ENCODE measurements at regions not wholly inside any gene's neighbourhood (a gene's known extent, or its start where the extent isn't known, plus 50 kb on each side); places are given as distances from the start of the nearest gene placed in this dataset.
"Not testable (repeated sequence)": the region's sequence is repeated elsewhere in the genome, so short reads cannot be mapped to it uniquely, and the experiment has no call there.

DNA sequence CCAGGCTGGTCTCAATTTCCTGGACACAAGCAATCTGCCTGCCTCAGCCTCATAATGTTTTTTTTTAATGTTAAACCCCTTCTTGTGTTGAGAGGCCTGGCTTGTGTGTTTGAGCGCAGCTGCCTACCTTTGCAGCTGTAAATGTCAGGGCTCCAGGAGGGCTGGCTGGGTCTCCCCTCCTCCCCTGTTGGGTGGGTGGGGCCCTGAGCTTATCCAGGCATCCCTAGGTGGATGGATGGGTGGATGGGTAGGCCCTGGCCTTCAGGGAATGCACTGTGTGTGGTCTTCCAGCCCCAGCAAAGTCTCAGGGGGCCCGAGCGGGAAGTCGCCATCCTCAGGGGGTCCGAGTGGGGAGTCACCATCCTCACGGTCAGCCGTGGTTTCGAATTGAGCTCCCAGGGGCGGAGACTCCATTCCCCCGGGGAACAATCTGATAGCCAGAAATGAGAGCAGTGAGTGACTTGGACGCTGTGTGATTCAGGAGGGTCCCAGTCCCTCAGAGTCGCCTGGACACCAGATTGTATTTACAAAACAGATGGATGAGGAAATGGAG lies 279.4 kb upstream of the PLGLB2 start:
- not testable (repeated sequence) for DNase-seq

DNA sequence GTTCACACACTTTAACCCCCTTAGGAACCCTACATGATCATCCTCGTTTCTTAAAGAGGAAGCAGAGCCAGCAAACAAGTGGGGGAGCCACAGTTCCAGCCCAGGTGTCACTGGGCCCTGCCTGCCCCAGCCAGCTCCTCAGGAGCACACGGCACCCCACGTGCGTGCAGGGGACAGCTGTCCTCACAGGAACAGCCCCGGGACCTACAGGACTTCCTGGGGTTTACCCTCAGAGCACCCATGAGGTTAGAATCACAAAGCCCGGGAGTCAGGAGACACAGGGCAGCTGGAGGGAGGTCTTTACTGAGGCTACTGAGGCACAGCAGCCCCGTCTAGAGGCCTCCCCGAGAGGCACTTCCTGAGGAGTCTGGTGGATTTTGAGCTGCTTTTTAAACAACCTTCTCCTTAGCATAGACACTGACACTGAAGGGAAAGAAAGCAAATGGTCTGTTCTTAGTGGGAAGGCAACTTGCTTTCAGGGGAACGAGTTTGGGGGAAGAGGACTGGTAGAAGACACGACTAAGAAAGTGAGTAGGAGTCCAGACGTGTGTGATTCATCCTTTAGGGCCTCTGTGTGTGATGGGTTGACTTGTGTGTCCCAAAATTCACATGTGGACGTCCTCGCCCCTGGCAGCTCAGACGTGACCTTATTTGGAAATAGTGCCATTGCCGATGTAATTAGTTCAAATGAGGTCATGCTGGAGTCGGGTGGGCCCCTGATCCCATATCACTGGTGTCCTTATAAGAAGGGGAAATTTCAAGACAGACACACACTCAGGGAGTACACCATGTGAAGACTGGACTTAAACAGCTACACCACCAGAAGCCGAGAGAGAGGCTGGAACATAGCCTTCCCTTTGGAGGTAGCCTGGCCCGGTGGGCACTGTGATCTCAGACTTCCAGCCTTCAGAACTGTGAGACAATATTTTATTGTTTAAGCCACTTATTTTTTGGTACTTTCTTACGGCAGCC lies 278.4 kb upstream of the PLGLB2 start:
- DNase-seq = not testable (repeated sequence)

DNA sequence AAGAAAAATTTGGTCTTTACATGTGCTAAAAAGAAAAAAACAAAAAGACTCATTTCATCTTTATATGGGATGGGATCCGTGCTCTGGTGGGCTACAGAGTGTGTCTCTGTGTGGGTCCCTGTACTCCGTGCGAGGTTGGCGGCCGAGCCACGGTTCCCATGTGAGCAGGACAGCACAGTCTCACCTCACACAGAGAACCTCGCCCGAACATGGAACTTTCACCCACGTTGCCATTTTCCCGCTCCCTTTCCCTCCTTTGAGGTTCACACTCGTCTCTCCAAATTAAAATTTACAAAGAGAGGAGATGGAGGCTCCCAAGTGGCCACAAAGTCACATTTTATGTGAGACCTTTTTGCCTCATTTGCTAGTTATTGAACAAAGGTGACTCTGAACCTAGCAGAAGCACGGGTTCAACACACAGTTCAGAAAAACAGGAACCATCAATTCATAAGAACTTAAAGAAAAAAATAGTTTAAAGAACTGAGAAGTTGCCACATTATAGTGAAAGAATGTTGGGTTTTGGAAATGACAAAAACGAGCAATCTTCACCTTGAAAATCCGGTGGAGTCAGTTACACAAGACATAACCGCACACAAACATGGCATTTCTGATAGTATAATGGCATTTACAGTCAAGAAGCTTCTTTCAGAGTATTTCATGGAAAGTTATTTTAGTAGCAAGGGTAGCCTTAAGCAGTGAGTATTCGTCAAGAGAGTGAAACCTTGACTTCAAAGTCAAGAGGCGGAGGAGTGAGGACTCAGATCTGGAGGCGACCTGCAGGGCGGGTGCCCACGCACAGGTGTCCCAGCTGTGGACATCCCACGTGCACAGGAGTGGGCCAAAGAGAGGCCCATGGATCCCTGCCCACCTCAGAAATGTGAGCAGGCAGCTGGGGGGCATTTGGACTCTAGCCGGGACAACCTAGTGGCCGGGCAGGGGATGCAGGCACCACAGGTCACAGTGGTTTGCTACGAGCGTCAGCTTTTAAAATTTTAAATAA lies 277.2 kb upstream of the PLGLB2 start:
- DNase-seq = not testable (repeated sequence)

DNA sequence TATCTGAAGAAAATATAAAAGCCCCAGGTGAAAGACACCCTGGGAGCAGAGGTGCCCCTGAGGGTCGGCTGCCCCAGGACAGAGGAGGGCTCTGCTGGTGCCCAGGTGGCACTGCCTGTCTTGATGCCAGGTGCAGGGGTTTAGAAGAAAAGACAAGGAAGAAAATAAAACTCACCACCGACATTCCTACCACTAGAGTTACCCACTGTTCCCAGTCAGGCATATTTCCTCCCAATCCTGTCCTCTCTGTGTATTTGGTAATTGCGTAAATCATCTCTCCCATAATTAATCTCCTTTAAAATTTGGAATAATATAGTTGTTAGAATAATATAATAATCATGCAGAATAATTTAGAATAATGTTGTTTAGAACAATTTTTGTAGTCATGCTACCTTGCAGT lies 276.4 kb upstream of the PLGLB2 start:
- not testable (repeated sequence) for DNase-seq

DNA sequence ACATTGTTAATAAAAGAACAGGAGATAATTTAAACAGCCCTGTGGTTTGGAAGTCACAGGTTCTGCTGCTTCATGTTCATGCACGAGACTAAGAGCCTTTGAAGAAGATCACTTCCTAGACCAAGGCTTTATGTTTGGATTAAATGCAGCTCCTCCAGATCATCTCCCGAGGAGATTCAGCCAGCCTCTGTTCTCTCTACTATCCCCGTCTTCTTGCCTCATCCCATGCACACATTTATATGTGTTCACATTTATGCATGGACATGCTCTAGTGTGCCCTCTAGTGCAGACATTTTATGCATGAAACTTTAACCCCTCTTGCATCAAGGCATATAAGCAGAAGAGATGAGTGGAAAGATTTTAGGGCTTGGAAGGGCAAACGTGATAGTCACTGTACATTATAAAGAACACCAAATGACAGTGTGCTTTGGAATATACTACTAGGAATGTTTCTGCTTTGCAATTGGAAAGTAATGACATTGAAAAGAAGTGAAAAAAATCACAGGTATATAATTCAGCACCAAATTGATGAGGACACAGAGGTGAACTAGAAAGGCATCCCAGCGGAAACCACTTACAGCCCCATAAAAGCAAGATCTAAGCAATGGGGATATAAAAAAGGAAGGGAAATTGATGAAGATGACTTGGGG lies 271.5 kb upstream of the PLGLB2 start:
- not testable (repeated sequence) for DNase-seq

DNA sequence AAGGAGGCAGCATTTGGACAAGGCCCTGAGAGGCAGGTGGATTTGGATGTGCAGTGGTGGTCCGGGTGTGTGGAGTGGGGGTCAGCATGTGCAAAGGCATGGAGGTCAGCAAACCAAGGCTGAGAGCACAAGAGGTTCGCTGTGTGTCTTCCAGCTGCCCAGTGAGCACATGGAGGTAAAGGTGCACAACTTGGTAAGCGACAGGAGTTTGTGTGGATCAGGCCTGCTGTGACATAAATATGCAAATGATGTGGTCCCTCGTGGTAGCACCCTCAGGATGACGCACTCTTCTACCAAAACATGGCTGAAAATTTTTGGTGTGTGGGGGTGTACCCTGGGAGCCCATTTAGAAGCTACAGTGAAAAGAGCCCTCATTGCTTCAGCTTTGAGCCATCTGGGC lies 271.0 kb upstream of the PLGLB2 start:
- DNase-seq = not testable (repeated sequence)

DNA sequence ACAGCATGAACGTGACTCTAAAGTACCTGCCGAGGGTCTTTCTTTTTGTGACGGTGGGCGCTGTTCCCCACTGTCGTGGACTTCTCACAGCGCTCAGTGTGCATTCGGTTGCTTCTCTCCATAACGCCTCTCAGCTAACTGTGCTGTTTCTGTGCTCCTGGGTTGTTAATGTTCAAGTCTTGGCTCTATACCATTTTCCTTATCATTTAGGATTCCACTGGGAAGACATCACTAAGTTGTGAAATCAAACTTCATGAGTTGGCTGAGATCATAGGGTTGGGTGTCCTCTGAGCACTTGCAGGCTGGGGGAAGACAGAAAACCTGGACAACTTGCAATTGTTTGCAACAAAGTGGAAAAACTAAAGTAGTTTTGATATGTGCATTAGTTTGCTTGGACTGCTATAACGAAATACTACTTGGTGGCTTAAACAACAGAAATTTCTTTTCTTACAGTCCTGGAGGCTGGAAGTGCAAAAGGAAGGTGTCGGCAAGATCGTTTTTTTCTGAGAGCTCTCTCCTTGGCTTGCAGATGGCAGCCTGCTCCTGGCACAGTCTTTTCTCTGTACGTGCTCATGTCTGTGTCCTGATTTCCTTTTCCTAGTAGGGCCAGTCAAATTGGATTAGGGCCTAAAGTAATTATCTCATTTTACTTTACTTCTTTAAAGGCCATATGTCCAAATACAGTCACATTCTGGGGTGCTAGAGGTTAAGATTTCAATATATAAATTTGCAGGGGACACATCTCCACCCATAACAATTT lies 270.0 kb upstream of the PLGLB2 start:
- not testable (repeated sequence) for DNase-seq

DNA sequence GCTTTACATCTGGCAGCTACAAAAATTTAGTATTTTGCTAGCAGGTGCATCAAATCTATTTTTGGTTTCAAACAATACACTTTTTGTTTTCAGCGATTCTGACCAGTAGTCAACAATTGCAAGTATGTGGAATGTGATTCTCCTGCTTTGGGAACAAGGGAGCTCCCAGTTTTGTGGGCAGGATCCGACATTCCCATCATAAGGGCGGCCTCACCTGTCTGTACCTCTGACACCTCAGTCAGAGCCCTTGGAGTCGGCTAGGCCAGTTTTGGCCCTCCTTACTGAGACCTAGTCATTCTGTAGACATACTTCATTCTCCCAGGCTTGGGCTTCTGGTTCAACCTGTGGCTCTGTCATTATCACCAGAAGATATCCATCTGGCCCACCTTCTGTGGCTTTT lies 269.0 kb upstream of the PLGLB2 start:
- DNase-seq = not testable (repeated sequence)

DNA sequence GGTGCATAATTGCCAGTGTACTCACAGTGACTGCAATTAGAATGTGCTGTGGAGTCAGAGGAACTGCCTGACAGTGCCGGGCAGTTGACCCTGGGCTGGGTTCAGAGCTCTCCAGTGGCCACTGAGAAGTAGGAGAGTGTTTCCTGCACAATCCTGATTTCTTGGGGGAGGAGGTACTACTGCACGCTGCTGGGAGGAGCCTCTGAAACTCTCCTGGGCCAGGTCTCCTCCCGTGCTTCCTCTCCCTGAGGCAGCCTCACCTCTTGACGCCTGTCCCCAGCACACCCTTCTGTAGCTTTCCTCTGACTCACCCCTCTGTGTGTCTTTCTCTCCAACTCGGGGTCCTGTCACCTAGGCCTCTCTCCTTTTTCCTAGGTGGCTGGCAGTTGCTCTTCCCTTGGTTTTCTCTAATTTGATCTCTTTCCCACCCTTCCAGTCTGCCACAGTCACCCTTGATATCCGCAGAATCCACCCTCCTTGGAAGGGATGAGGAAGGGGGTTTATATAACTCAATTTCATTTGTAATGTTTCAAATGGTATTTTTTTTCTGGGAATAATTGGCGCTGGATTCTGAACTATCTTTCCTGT lies 264.7 kb upstream of the PLGLB2 start:
- not testable (repeated sequence) for DNase-seq

DNA sequence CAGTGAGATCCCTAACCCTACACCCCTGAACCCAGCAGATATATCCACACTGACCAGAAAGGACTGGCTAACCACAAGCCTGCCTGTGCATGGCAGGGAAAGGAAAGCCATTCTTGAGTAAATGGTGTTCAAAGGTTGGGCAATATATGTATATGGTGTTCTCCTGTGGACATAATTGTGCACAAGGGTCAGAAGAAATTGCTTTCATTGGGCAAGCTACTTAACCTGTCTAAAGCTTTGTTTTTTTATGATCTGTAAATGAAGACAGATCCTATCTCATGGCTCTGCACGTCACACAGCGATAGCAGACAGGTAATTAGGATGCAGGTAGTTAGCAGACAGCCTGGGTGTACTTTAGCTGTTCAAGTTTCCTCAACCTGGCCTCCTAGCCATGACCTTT lies 263.5 kb upstream of the PLGLB2 start:
- DNase-seq = not testable (repeated sequence)

DNA sequence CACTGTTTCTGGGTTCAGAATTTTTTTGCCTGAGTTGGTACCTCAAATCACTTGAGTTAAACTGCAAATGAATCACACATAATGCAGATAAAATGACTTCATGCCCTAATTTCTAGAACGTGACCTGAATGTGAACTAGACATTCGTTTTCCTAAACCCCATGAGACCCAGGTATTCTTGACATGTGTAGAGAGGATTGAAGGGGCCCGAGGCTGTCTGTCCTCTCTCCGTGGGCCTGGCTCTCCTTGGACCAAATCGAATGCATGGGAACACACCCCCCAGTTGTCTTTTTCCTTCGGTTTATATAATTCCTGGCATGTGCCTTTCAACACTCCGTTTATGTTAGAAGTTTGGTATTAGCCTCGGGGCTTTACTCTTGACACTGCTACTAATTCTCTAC lies 262.4 kb upstream of the PLGLB2 start:
- DNase-seq = not testable (repeated sequence)

DNA sequence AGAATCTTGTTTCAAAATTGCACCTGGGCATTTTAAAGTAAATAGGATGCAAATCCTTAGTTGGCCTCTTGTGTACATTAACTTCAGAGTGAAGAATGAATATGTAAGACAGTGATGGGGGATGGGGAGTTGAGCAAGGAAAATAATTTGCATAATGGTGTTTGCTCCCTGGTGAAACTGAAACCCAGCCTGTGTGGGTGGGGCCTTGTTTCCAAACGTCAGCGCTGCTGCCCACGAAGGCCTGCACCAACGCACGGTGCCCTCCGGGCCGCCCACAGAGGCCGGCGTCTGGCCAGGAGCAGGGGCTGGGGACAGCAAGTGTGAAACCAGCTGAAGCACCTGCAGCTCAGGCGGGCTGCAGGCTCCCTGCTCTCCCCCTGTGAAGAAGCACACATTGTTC lies 262.0 kb upstream of the PLGLB2 start:
- not testable (repeated sequence) for DNase-seq

DNA sequence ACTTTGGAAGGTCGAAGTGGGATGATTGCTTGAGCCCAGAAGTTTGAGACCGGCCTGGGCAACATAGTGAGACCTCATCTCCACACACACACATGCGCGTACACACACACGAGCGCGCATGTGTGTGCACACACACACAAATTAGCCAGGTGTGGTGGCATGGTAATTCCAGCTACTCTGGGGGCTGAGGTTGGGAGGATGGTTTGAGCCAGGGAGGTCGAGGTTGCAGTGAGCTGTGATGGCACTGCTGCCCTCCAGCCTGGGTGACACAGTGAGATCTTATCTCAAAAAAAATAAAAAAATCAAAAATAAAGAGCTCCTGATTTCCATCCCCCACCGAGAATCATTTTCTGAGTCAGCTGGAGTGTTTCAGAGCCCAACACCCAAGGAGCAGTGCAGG lies 261.5 kb upstream of the PLGLB2 start:
- not testable (repeated sequence) for DNase-seq

DNA sequence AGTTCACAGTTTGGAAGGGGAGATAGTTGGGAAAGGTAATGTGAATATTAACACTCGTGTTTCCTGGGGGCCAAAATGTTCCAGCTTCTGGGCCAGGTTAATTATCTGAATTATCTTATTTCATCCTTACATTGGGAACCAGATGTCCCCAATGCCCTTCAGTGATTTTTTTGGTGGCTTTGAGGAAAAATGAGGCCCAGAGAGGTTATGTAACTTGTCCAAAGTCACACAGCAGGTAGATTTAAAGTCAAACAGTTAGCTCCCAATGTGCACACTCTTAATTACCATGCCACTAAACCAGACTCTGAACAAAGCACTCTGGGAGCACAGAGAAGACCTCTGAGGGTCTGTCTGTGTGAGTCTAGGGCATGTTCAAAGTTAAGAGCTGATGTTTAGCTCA lies 259.9 kb upstream of the PLGLB2 start:
- DNase-seq = not testable (repeated sequence)

DNA sequence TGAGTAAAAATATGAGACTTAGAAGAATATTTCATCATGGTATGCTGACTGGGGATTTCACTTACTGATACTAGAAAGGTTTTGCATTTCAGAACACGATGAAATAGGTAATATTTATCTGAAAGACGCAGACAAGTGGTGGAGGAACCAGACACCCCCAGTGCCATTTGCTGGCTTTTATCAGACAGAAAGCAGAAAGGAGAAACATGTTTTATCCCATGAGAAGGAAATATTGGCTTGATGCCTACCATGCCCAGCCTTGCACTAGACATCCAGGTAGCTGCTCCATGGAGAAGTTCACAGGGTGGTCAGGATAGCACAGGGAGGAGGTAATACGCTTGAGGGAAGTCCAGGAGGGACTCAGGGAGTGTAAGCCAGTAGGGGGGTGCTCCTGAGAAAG lies 258.9 kb upstream of the PLGLB2 start:
- DNase-seq = not testable (repeated sequence)

DNA sequence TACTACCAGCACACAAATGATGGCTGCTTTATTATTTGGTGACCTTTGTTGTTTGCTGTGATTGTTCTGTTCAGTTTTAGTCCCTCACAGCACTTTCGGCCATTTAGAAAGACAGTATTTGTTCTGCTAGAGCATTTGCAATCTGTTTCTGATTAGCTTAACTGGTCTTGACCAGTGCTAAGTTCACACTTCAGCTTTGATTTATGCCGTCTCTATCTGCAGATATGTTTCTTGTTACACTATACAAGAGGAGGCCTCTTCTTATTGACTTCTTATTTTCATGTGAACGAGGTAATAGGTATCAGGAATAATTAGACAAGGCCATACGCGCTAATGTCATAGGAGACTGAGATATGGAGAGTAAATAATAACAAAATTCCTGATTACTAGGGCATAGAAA lies 253.0 kb upstream of the PLGLB2 start:
- not testable (repeated sequence) for DNase-seq

DNA sequence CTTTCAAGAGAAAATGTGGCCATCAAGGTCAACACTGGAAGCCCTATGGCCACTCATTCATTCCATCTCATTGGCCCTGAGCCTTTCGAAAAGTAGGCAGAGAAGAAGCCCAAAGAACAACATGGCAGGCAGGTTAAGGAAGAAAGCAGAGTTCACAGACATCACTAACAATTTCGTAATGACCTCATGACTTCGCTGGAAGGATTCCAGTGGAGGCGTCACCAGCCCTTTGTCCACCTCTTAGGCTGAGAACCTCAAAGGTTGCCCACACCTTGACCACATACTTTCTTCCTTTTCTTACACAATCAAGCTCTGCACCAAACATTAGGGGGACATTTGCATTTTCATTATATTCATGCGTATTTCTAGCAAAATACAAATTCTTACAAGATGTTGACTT lies 252.4 kb upstream of the PLGLB2 start:
- DNase-seq = not testable (repeated sequence)

DNA sequence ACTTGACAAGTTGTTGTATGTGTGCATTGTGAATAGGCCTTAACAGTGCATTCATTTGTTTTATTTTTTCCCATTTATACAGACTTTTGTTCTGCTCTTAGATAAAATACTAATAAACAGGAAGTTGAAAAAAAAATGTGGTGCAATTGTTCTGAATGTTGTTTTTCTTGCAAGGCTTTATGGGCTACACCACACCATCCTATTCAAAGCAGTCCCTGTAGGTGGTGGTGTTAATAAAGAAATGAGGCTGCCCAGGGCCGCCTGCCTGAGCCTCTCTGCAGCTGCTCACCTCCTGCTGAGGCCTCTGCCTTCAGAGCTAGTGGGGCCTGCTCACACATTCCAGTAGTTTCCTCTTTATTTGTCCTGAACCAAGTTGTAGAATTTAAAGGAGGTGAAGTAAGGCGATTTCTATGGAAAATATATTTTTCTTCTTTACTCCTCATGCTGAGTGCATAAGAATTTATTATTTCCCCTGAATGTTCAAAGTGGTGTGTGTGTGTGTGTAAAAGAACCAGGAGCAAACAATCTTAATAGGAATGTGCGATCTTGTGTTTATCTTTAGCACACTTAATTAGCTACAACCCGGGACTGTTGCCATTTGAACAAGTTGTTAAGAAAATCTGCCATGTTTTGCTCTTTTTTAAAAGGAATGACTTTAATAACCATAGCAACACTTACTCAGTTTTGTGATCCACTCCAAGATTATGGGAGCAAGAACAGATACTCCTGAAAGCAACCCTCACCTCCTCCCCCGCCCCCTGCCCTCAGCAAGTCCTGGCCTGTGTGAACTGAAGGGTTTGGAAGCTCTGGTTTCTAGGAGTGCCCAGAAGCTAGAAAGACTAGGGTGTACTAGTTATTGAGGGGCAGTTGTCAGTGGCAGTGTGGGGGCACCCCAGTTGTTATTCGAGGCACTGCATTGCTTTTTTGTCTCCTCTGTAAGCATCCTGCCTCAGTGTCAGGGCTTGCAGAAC lies 251.6 kb upstream of the PLGLB2 start:
- not testable (repeated sequence) for DNase-seq

DNA sequence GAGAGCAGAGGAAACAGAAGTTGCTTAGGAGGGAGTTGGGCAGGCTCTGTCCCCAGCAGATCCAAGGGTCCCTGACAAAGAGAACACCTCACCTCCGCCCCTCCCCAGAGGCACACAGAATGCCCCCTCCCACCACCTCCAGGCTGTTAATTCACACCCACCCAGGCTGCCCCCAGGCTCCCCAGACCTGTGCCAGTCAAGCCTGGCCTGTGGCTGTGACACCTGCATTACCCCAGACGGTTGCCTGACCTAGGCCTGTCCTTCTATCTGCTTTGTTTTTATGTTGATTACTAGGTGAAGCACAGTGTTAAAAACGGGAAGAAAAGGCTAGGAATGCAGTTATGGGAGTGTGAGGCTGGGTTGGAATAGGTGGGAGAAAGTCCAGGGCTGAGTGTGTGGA lies 250.8 kb upstream of the PLGLB2 start:
- DNase-seq = not testable (repeated sequence)

DNA sequence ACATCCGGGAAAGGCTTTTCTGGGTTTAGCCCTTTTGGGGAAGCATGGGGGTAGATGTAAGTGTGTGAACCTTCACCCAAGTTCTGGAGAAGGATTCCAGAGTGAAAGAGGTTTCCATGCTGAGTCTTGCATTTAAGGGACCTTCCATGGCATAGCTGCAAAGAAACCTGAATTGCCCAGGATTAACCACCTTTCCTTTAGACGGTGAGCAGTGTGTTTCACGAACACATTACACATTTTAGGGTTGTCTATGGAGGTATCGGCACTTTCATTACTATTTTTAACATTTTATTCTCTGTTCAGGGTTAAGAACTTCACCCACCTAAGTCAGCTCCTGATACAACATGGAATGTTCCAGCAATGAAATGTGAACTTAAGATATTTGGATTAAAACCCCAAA lies 250.2 kb upstream of the PLGLB2 start:
- not testable (repeated sequence) for DNase-seq

Data from Kasumi-1 (cell line).